ENCODE measurements at regions not wholly inside any gene's neighbourhood (a gene's known extent, or its start where the extent isn't known, plus 50 kb on each side); places are given as distances from the start of the nearest gene placed in this dataset.

DNA sequence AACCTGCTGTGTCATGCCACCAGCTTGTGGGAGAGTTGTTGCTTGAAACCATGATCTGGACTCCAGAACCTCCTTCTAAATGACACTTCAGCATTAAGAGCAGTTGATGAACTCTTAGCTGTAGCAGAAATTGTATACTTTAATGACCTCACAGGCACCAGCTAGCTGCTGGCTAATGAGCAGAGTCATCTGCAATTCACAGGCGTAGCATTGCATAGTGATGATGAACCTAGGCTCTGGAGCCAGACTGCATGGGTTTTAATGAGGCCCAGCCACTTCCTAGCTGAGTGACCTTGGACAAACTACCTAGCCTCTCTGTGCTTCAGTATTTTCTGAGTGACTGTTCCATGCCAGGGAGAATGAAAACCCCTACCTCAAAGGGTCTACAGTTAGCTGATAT, 407.1 kb downstream of the LMO4 start:
- no peak for DNase-seq
- in situ Hi-C loops (cut with MboI; ENCODE audit: low pct_unique_long_range_greater_than_20kb, low sequenced_read_pairs) = no loop called here

- no peak for DNase-seq
- in situ Hi-C loops (cut with MboI; ENCODE audit: low pct_unique_long_range_greater_than_20kb, low sequenced_read_pairs) = no loop called here
These were observed 410.5 kb downstream of the LMO4 start for GRCh38 chr1:87739141-87739540.

DNA sequence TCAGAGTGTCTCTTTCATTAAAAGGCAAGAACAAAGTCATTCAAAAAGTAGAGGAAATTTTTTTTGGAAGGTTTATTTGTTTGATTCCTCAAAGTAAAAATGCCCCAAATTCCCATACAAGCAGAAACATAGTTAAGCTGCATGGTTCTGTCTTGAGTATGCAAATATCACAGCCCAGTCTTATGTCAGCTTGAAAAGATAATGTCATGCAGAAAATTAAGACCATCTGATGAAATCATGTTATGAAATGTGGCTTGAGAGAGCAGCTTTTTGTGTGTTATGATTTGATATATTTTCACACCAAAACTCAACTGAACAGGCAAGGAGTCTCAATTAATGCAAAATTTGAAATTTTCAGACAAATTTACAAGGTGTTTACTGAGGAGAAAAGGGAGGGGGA, 411.0 kb downstream of the LMO4 start:
- in situ Hi-C loops (cut with MboI; ENCODE audit: low pct_unique_long_range_greater_than_20kb, low sequenced_read_pairs) = no loop called here
- no peak for DNase-seq

DNA sequence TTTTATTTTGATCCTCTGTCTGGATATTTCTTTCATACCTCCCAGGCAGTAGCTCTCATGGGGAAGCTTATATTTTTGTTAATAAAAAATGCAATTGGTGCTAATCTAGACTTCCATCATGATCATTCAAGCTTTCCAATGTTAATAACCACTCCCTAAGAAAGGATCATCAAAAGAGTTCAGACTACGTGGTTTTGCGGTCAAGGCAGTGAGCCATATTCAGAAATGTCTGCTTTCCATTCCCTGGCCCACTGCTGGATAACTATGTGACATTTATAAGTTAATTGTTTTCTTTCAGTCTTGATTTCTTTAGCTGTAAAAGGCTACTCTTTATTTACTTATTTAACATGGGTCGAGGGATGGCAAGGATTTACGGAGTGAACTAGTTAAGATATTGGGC, 414.6 kb downstream of the LMO4 start:
- no peak for DNase-seq

DNA sequence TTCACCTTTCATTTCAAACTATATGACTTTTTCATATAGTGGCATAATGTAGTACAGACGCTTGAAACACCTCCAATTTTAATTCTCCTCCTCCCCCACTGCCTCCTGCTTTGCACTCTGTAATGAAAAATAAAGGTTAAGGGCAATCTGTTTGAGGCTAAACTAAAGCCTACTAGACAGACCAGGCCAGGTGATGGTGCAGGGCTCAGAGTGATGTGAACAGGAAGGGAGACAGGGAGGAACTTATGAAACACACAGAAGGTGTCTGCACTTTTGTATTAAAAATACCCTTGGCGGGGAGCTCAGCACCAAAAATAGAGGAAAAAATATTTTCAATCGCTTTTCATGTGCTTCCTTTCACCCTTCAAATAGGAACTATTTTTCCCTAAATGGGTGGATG, 415.4 kb downstream of the LMO4 start:
- in situ Hi-C loops (cut with MboI; ENCODE audit: low pct_unique_long_range_greater_than_20kb, low sequenced_read_pairs) = no loop called here
- DNase-seq = no peak

More for the DNA sequence above, 414.6 kb downstream of the LMO4 start:
- in situ Hi-C loops (cut with MboI; ENCODE audit: low pct_unique_long_range_greater_than_20kb, low sequenced_read_pairs) = no loop called here

- no peak for DNase-seq
- in situ Hi-C loops (cut with MboI; ENCODE audit: low pct_unique_long_range_greater_than_20kb, low sequenced_read_pairs) = no loop called here
These were observed 416.1 kb downstream of the LMO4 start for GRCh38 chr1:87744763-87745162.

GRCh38 chr1:87753366-87753765, 424.7 kb downstream of the LMO4 start:
- in situ Hi-C loops (cut with MboI; ENCODE audit: low pct_unique_long_range_greater_than_20kb, low sequenced_read_pairs) = no loop called here
- no peak for DNase-seq

- in situ Hi-C loops (cut with MboI; ENCODE audit: low pct_unique_long_range_greater_than_20kb, low sequenced_read_pairs) = no loop called here
- DNase-seq = no peak
These were observed 425.5 kb downstream of the LMO4 start for GRCh38 chr1:87754139-87754538.

DNA sequence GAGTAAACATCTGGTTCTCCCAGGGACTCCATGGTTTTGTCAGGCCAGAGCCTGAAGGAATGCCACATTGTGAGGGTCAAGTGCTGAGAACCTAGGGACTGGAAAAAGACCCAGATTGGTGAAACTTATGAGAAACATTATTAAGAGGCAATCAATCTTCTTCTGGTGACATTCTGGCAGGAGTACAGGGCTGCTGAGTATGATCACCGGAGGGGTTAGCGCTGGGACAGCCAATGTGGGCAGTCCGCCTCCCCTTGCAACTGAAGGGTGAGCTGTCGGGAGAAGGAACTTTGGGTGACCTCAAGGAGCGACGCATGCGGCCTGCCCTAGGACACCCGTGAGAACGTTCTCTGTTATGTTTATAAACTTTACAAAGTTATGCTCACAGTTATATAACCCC, 429.0 kb downstream of the LMO4 start:
- in situ Hi-C loops (cut with MboI; ENCODE audit: low pct_unique_long_range_greater_than_20kb, low sequenced_read_pairs) = no loop called here
- no peak for DNase-seq

GRCh38 chr1:87759421-87760087, 430.9 kb downstream of the LMO4 start:
- in situ Hi-C loops (cut with MboI; ENCODE audit: low pct_unique_long_range_greater_than_20kb, low sequenced_read_pairs) = no loop called here
- DNase-seq = no peak

DNA sequence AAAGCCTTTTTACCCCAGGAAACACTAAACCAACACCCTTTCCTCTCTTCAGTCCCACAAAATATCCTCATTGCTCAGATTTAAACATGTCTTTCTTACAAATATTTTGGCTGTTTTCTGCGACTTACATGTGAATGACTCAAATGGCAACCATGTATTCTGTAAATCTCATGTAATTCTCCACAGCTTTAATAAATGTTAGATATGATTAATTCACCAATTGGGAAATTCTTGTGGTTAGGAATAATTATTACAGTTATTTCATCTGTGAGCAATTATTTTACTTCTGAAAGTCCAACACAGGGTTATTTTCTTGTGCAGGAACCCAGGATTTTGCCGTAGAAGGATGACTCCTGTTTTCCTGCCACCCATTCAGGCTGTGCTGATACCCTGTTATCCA, 431.5 kb downstream of the LMO4 start:
- in situ Hi-C loops (cut with MboI; ENCODE audit: low pct_unique_long_range_greater_than_20kb, low sequenced_read_pairs) = no loop called here
- no peak for DNase-seq

- DNase-seq = no peak
- in situ Hi-C loops (cut with MboI; ENCODE audit: low pct_unique_long_range_greater_than_20kb, low sequenced_read_pairs) = no loop called here
These were observed 432.0 kb downstream of the LMO4 start for GRCh38 chr1:87760654-87761053.

GRCh38 chr1:87763483-87763882, 434.8 kb downstream of the LMO4 start:
- no peak for DNase-seq
- in situ Hi-C loops (cut with MboI; ENCODE audit: low pct_unique_long_range_greater_than_20kb, low sequenced_read_pairs) = no loop called here

GRCh38 chr1:87765057-87765680, 436.5 kb downstream of the LMO4 start:
- DNase-seq = no peak
- in situ Hi-C loops (cut with MboI; ENCODE audit: low pct_unique_long_range_greater_than_20kb, low sequenced_read_pairs) = no loop called here

GRCh38 chr1:87765681-87766070, 437.0 kb downstream of the LMO4 start:
- in situ Hi-C loops (cut with MboI; ENCODE audit: low pct_unique_long_range_greater_than_20kb, low sequenced_read_pairs) = no loop called here
- no peak for DNase-seq

DNA sequence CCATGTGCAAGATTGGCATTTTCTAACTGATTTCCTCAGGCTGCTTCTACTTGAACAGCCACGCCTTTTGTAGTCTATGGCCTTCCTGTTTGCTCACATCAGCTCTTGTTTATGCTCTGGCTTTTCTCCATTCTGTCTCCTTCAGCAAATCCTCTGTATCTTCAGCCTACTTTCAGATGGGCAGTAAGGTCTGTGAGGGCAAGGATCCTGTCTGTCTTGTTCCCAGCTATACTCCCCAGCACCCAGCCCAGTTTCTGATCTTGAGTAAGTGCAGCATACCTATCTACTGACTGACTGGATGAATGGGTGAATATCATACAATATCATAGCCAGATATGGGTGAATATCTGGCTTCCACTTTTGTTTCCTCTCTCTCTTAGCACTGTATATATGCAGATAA, 438.1 kb downstream of the LMO4 start:
- in situ Hi-C loops (cut with MboI; ENCODE audit: low pct_unique_long_range_greater_than_20kb, low sequenced_read_pairs) = no loop called here
- DNase-seq = no peak

DNA sequence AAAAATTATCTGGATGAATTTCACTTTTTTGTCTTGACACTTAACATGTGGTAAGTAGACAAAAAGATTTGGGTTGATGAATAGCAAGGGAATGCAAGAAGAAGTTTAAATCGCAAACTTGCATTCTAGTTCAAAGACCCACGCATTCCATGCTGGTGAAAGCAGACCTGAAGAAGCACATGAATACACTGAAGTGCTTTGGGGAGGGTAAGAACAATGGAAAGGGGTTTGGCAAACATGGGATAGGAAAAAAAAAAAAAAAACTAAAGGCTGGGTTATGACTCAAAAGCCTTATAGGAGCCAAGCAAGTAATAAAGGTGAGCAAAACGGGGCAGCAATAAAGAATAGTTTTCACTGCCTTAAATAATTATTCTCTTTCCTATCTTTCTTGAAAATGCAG, 450.2 kb downstream of the LMO4 start:
- DNase-seq = no peak
- in situ Hi-C loops (cut with MboI; ENCODE audit: low pct_unique_long_range_greater_than_20kb, low sequenced_read_pairs) = no loop called here

- DNase-seq = no peak
- in situ Hi-C loops (cut with MboI; ENCODE audit: low pct_unique_long_range_greater_than_20kb, low sequenced_read_pairs) = no loop called here
These were observed 452.9 kb downstream of the LMO4 start for GRCh38 chr1:87781554-87781953.

DNA sequence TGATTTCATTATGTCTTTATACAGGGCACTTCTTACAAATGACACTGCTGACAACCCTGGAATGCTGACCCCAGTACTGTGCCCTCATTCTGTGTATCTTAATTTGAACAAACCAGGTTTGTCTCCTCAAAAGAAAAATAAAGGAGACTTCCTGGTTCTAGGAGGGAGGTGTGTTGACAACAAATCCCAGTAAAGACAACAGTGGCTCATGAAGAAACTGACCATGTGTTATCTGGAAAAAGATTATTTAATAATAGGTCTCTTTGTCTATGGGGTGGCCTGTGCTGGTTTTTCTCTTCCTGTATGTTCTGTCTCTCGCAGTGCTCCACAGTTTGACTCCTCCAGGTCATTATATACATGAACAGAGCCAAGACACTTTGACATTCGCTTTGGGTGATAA, 454.6 kb downstream of the LMO4 start:
- in situ Hi-C loops (cut with MboI; ENCODE audit: low pct_unique_long_range_greater_than_20kb, low sequenced_read_pairs) = no loop called here
- no peak for DNase-seq

- in situ Hi-C loops (cut with MboI; ENCODE audit: low pct_unique_long_range_greater_than_20kb, low sequenced_read_pairs) = no loop called here
- DNase-seq = no peak
These were observed 456.7 kb downstream of the LMO4 start for GRCh38 chr1:87785386-87785785.

GRCh38 chr1:87786229-87786628, 457.5 kb downstream of the LMO4 start:
- DNase-seq = no peak
- in situ Hi-C loops (cut with MboI; ENCODE audit: low pct_unique_long_range_greater_than_20kb, low sequenced_read_pairs) = no loop called here
